ENCODE measurements at regions not wholly inside any gene's neighbourhood (a gene's known extent, or its start where the extent isn't known, plus 50 kb on each side); places are given as distances from the start of the nearest gene placed in this dataset.

GRCh38 chr17:72301887-72302286 lies 181.1 kb downstream of the SOX9 start:
- peak; percentile 34 for DNase-seq
- H3K9me3 ChIP-seq, result no peaks in the 10 kb centered on the region
- H3K27me3 ChIP-seq, result no peaks in the 10 kb centered on the region
- TF ChIP-seq, protein P1, sequence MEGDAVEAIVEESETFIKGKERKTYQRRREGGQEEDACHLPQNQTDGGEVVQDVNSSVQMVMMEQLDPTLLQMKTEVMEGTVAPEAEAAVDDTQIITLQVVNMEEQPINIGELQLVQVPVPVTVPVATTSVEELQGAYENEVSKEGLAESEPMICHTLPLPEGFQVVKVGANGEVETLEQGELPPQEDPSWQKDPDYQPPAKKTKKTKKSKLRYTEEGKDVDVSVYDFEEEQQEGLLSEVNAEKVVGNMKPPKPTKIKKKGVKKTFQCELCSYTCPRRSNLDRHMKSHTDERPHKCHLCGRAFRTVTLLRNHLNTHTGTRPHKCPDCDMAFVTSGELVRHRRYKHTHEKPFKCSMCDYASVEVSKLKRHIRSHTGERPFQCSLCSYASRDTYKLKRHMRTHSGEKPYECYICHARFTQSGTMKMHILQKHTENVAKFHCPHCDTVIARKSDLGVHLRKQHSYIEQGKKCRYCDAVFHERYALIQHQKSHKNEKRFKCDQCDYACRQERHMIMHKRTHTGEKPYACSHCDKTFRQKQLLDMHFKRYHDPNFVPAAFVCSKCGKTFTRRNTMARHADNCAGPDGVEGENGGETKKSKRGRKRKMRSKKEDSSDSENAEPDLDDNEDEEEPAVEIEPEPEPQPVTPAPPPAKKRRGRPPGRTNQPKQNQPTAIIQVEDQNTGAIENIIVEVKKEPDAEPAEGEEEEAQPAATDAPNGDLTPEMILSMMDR (IDR thresholded peaks at IDR 0.05; ENCODE audit: low read depth, low read length), result no peak
- H3K36me3 ChIP-seq, result no peaks in the 10 kb centered on the region
- H3K4me1 ChIP-seq, result peaks cover 17% of the 10 kb centered on the region
- H3K4me3 ChIP-seq (ENCODE audit: low read depth, low read length), result no peak overlapping the region

DNA sequence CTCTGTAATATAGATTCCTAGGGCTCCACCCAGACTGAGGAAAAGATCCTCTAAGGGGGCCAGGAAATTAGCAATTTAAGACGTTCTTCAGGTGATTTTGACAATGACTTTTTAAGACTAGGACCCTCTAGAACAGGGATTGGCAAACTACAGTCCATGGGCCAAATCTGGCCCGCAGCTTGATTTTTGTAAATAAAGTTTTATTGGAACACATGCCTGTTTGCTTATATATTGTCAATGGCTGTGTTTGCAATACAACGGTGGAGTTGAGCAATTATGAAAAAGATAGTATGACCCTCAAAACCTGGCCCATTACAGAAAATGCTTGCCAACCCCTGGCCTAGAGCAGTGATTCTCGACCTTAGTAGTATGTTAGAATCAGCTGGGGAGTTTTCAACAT lies 181.9 kb downstream of the SOX9 start:
- no peaks in the 10 kb centered on the region for H3K9me3 ChIP-seq
- no peaks in the 10 kb centered on the region for H3K36me3 ChIP-seq
- peaks cover 11% of the 10 kb centered on the region for H3K4me1 ChIP-seq
- H3K4me3 ChIP-seq (ENCODE audit: low read depth, low read length), result no peak overlapping the region
- DNase-seq, result no peak
- TF ChIP-seq, protein P1 (IDR thresholded peaks at IDR 0.05; ENCODE audit: low read depth, low read length), result no peak
- H3K27me3 ChIP-seq, result no peaks in the 10 kb centered on the region

DNA sequence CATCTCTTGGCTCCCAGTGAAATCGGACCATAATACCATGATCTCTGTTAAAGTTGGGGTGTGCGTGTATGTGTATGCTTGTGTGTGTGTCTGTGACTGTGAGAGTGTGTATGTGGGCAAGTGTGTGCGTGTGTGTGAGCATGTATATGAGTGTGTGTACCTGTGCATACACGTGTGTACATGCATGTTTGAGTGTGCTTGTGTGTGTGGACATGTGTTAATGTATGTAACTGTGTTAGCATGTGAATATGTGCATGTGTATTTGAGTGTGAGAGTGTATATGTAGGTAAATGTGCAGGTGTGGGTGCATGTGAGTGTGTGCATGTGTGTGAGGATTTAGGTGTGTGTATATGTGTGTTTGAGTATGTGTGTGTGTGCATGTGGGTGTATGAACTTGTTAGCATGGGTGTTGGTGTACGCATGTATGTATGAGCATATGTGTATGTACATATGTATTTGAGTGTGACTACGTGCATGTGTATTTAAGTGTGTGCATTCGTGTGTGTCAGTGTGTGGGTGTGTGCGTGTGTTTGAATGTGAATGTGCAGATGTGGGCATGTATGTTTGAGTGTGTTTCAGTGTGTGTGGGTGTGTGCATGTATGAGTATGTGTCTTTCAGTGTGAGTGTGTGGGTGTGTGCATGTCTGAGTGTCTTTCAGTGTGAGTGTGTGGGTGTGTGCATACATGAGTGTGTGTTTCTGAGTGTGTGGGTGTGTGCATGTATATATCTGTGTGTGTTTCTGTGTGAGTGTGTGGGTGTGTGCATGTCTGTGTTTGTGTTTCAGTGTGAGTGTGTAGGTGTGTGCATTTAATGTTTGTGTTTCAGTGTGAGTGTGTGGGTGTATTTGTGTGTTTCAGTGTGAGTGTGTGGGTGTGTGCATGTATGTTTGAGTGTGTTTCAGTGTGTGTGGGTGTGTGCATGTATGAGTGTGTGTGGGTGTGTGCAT lies 183.2 kb downstream of the SOX9 start:
- Histone ChIP-seq H3K27me3 (no peaks in the 10 kb centered on the region), H3K36me3 (no peaks in the 10 kb centered on the region), H3K4me3 (ENCODE audit: low read depth, low read length) (no peak overlapping the region), H3K9me3 (no peaks in the 10 kb centered on the region), H3K4me1 (peaks cover 9% of the 10 kb centered on the region)
- no peak for DNase-seq
- TF ChIP-seq, protein P1 (IDR thresholded peaks at IDR 0.05; ENCODE audit: low read depth, low read length), result no peak

GRCh38 chr17:72304859-72305258 lies 184.0 kb downstream of the SOX9 start:
- peaks cover 9% of the 10 kb centered on the region for H3K4me1 ChIP-seq
- H3K36me3 ChIP-seq, result no peaks in the 10 kb centered on the region
- TF ChIP-seq, protein P1 (IDR thresholded peaks at IDR 0.05; ENCODE audit: low read depth, low read length), result no peak
- no peaks in the 10 kb centered on the region for H3K9me3 ChIP-seq
- no peaks in the 10 kb centered on the region for H3K27me3 ChIP-seq
- DNase-seq, result no peak
- H3K4me3 ChIP-seq (ENCODE audit: low read depth, low read length), result no peak overlapping the region

DNA sequence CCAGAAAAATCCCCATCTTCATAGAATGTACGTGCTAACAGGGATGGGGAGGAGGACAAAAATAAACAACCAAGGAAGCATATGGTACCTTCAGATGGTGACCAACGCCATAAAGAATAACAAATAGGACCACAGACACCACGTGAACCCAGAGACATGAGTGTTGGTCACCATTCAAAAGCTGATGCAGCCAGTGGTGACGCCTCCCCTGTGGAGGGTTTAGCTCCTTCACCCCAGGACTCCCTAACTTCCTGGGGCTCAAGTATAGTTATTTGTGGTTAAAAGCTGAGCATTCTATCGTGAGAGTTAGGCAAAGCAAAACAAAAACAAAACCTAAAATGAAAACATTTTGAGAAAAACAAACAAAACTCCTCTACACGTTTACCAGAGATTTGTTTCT lies 184.7 kb downstream of the SOX9 start:
- Histone ChIP-seq H3K9me3 (no peaks in the 10 kb centered on the region), H3K27me3 (no peaks in the 10 kb centered on the region), H3K4me1 (peaks cover 9% of the 10 kb centered on the region), H3K36me3 (no peaks in the 10 kb centered on the region), H3K4me3 (ENCODE audit: low read depth, low read length) (no peak overlapping the region)
- TF ChIP-seq, protein P1 (IDR thresholded peaks at IDR 0.05; ENCODE audit: low read depth, low read length), result no peak
- no peak for DNase-seq

GRCh38 chr17:72306037-72306436 lies 185.2 kb downstream of the SOX9 start:
- TF ChIP-seq, protein P1 (IDR thresholded peaks at IDR 0.05; ENCODE audit: low read depth, low read length), result no peak
- DNase-seq, result no peak
- H3K27me3 ChIP-seq, result no peaks in the 10 kb centered on the region

More at GRCh38 chr17:72306037-72306436, 185.2 kb downstream of the SOX9 start:
- Histone ChIP-seq H3K9me3 (no peaks in the 10 kb centered on the region), H3K36me3 (no peaks in the 10 kb centered on the region), H3K4me3 (ENCODE audit: low read depth, low read length) (no peak overlapping the region), H3K4me1 (peaks cover 9% of the 10 kb centered on the region)

All from BE2C (cell line).